ENCODE measurements at regions not wholly inside any gene's neighbourhood (a gene's known extent, or its start where the extent isn't known, plus 50 kb on each side); places are given as distances from the start of the nearest gene placed in this dataset.
A peak's percentile ranks its signal among the peaks of the same experiment; 100 is the strongest.

DNA sequence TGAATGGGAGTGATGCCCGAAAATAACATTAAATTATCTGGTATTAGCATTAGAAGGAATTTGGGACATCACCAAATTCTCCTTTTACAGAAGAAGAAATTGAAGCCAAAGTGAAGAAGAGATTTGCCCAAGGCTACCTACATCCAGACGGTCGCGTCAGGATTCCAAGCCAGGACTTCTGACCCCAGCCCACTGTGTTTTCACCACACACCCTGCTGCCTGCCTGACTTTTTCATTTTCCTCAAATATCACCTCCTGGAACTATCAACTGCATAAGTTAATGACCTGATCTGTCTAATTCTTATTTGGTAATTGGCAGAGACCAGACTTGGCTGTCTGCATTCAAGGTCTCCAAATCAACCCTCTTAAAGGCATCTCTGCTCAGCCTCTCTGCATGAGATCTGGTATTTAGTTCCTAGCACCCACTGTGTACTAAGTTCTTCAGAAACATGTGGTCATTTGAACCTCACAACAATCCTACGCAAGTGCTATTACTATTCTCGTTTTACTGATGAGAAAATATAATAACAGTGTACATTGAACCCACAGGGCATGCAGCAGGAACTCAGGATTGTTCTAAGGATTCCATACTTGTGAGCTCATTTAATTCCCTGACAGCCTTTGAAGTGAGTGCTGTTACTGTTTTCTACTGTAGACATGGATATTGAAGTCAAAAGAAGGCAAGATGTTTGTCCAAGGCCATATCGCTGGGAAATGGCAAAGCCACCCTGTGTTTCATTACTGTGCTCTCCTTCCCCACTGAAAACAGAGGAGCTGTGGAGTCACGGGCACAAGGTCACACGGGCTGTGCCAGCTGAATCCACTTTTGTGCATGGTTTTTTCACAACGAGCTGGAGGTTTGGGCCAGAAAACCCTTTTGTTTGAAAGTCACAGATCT lies 195.2 kb upstream of the C1QTNF7 start:
- DNase-seq = no peak

DNA sequence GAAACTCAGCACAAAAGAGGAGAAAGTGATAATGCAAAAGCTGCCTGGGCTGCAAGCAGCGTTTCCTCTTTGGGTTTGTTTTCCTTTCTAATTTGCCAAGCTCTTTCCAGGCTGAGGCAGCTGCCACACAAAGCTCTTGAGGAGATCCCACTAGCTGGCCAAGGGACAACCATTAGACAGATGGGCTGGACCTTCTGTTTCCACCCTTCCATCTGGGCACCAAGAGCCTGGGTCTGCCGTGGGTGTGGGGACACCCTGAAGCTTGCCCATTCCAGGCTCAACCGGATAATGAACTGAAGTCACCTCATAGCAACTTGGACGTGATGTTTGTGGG lies 194.6 kb upstream of the C1QTNF7 start:
- DNase-seq = peak; percentile 30

DNA sequence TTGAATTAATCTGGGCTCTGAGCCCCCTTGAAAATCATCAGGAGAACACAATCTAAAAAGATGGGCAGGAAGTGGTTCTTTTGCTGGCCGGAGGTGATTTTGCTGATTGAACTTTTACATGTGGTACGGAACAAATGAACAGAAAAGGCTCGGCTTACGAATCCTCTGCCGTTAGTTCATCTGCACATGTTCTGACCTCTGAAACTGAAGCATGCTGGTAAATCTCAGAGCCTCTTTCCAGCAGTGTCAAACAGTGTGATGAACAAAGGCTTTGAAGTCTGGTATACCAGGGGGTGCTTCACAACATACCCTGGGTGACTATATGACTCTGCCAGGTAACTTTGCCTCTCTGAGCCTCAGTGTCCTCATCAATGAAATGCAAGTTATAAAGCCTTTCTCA lies 194.2 kb upstream of the C1QTNF7 start:
- no peak for DNase-seq

DNA sequence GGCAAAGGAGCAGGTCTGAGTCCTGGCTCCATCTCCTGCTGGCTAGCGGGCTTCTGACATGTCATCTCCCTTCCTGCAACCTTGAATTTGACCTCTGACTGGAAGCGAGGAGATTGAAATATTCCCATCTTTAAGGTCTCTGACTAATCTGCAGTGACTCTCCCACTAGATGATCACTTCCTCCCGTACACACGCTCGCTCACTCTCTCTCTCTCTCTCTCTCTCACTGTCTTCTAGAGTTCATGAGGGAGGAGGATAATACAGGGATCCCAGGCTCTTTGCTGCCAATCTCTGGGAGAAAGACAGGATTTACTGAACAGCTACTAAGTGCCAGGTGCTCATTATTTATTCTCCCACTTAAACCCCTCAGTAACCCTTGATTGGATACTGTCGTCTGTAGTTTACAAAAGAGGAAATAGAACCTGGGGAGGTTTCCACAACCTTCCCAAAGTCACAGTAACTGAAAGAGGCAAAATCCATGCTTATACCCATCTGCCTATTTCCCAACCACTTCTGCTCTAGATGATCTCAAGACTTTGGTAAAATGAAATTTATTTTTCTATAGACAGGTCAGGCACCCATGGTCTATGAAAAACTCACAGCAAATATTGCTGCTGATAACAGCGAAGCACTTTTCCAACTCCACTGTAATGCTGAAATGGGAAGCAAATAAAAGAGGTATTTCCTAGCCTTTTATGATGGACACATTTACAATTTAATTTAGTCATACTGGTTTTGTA lies 193.5 kb upstream of the C1QTNF7 start:
- DNase-seq = no peak

DNA sequence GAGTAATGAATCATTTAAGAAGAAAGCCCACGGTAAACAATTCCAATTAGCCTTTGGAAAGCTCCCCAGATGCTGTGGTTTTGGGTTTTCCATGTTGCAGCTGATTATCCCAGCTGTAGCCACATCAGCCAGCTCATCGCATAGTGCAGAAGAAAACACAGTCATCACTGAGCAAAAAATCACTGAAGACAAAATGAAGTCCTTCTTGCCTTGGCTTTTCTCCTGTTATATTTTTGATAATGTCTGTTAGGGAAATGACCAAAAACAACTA lies 193.0 kb upstream of the C1QTNF7 start:
- no peak for DNase-seq

DNA sequence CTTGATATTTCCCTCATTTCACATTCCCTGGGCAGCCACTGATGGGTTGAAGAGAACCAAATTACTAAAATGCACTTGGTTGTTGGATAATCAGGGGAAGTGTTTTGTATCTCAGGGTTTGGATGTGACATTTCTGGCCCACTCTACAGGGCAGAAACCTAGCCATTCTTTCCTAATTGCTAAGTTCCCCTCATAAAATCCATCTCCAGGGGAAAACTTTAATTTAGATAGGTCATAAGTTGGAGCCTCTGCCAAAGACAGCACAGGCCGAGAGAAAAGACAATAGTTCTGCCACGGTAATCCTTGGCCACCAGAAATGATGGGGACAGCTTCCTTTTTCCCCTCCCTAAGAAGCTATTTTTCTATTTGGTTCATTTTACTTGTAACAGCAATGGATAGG lies 192.7 kb upstream of the C1QTNF7 start:
- DNase-seq = no peak

DNA sequence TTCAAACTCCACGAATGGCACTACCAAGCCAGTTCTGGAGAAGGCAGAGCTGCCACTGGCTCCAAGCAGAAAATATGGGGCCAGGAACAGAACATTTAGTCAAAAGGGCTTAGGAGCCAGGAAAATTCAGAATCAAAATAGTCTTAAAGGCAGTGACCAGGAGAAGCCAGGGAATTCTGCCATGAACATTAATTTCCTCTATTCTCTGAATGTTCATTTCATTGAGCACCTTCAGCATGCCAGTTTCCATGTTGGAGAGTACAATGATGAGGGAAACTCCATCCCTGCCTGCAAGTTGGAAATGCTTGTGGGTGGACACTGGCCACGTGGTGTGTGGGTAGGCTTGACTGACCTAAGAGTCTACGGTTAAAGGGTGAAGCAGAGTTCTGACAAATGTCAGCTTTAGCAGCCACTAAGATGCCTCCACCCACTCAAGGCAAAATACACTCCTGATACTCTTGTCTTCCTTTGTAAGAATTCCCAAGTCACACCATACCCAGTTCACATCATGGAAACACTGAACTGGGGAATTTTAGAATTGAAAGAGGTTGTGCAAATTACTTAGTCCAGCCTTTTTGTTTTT lies 190.1 kb upstream of the C1QTNF7 start:
- no peak for DNase-seq

DNA sequence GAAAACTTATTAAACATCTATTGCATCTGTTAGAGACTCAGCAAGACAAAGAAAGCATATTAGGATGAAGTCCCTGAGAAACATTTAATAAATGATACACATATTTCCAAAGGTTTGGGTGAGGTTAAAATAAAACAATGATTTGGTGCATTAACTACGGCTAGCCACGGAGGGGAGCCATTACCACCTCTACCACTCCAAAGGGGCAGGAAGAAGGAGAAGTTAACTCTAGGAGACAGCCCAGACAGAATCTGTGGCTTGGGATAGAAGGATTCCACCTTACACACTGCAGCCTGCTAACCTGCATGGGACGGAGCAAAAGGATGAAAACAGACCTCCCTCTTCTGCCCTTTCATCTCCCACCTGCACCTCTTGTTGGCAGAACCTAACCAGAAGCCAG lies 189.1 kb upstream of the C1QTNF7 start:
- peak; percentile 41 for DNase-seq

DNA sequence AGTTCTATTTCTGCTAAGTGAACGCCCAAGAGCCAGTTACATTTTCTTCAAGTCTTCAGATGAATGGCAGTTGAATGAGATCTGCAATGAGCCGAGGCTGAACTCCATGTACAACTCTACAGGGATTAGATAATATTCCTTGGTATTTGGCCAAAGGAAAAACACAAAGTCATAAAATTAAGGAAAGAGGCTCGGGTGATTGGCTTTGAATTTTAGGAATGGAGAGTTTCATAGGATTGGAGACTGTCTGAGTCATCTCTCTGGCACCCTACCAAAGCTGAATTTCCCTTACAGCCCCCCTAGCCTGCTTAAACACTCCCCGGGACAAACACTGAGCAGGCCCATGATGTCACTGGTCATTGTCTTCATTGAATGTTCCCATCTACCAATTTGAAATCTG lies 188.0 kb upstream of the C1QTNF7 start:
- DNase-seq = no peak

DNA sequence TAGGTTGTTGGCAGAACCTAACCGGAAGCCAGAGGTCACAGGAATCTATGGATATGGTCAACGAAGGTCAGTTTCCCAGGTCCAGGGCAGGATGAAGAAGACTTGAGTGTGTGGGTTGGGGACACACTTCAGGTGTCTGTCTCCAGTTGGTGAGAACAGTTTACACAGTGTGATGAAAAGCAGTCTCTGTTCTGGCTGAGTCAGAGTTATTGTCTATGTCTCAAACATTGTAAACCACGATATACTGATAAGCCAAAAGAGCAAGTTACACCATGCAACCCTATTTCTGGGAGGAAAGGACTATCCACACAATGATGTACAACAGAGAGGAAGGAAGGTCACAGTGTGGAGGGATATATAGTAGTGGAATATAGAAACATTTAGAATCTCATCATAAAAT lies 187.1 kb upstream of the C1QTNF7 start:
- no peak for DNase-seq

DNA sequence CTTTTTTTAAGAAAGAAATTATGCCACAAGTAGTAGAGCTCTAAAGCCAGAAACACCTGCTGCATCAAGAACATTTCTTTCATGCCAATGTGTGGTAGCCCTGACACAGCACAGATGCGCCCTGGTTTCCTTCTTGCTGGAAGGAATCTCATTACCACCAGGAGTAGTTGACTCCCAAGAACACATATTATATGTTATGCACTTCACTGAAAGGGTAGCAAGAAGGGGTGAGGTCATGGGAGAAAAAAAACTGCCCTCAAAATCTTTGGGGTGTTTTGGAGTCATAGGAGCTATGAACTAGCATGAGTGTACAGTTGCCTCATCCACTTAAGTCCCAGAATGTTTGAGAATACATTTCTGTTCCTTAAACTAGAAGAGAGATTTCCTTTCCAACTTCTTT lies 185.8 kb upstream of the C1QTNF7 start:
- no peak for DNase-seq

DNA sequence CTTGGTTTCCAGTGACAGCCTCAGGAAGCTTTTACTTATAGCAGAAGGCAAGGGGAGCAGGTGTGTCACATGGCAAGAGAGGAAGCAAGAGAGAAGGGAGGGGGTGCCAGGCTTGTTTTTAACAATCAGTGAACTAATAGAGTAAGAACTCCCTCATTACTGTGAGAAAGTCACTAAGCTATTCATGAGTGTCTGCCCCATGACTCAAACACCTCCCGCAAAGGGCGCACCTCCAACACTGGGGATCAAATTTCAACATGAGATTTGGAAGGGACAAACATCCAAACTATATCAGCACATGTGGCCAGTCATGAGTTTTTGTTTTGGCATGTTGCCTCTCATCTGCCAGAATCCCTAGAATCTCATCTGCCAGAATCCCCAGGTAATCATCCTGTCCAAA lies 183.5 kb upstream of the C1QTNF7 start:
- DNase-seq = no peak

DNA sequence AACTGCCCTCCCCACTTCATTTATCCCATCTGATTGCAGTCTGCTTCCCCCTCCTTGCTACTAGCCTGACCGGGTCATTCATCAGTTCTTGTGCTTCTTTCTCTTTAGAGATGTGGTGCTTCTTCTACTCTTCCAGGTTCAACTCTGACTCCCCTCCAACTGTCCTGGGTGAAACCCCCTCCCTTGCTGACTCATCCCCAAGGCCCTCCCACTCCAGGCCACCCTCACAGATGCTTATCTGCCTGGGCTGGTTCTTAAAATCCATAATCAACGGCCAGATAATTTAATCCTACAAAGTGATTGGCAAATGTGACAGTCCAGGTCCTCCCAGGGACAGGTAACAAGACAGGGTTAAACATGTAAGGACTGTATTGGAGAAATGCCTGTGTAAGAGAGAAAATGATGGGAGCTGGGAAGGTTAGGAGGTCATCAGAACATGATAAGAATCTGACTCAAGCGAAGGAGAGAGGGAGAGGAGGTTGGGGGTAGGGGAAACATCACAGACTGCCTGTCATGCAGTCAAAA lies 182.8 kb upstream of the C1QTNF7 start:
- DNase-seq = no peak

DNA sequence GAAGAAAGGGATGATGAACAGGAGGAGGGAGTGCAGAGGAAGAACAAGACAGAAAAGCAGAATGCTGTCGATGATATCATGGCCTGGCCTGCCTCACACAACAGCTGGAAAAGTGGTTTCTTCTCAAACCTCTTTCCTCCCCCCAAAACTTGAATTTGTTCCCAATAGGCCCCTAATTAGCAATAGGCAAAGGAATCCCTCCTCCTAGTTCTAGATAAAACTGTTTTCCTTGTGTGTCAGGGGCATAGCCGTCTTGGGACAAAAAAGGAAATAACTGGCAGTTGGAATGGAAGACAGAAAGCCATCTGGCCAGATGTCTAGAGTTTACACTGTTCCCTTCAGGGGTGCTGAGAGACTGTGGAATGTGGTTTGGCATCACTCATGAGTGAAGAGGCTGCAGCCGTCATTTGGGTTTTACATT lies 177.8 kb upstream of the C1QTNF7 start:
- DNase-seq = no peak

DNA sequence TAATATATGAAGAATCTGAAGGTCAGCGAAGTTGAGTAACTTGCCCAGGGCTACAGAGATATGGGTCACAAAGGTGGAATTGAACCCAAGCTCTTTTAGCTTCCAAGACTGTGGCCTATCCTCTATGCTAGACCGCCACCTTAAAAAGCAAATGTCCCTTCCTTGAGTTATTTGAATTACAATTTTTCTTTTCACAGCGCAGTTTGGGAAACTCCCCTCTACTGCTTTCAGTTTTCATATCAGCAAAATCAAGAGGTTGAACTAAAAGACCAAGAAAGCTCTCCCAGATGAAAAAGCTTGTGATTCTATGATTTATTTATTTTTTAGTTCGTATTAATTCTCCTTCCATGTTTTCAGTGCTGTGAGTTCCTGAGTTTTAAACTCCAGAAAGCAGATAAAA lies 174.5 kb upstream of the C1QTNF7 start:
- DNase-seq = no peak

DNA sequence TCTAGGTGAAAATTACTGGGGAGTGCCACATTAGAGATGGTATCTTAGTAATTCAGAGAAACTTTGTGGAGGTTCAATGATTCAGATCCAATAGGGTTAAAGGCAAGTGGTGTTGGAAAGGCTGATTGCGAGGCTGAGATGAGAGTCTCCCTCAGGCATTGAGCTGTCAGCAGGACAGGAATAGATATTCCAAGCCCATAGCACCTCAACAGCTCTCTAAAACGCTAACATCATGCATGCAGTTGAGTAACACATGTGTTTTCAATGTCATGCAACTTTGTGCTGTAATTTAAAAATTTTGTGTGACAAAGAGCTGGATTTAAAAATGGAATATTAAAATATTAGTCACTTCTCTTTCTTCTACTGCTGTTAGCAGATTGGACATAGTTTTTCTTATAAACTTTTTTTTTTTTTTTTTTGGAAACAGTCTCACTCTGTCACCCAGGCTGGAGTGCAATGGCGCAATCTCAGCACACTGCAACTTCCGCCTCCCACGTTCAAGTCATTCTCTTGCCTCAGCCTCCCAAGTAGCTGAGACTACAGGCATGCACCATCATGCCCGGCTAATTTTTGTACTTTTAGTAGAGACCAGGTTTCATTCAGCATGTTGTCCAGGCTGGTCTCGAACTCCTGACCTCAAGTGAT lies 173.5 kb upstream of the C1QTNF7 start:
- no peak for DNase-seq

DNA sequence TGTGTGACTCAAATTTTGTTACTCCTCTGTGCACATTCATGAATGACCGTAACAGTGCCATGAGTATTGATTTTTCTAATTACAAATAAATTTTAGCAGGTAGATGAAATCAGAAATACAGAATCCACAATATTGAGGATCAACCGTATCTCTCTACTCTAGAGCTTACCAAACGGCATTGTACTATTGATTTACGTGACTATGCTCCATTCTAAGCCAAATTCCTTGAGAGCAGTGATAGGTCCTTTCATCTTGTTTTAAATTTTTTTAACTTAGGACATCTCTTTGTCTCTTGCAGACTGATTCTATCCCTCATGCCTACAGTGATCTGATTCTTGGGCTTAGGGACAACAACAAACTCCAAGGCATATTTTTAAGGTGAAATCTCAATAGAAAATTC lies 172.3 kb upstream of the C1QTNF7 start:
- no peak for DNase-seq

DNA sequence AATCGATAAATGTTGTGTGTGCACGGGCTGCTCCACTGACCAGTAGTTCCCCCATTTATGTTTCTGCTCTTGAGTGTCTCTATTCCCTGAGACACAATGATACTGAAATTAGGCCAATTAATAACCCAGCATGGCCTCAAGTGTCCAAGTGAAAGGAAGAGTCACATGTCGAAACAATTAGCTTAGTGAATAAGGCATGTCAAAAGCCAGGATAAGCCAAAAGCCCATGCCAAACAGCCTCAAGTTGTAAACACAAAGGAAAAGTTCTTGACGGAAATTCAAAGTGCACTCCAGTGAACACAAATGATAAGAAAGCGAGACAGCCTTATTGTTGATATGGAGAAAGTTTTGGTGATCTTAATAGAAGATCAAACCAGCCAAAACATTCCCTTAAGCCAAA lies 167.1 kb upstream of the C1QTNF7 start:
- DNase-seq = no peak

DNA sequence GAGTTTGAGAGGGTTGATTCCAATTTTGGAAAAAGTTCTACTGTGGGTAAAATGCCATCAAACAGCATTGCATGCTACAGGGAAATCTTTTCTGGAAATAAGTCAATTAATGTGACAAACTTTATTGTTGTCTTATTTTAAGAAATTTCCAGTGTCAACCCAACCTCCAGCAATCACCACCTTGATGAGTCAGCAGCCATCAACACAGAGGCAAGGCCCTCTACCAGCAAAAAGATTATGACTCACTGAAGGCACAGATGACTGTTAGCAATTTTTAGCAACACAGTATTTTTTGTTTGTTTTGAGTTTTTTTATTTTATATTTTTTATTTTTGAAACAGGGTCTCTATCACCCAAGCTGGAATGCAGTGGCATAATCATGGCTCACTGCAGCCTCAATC lies 165.4 kb upstream of the C1QTNF7 start:
- DNase-seq = no peak

DNA sequence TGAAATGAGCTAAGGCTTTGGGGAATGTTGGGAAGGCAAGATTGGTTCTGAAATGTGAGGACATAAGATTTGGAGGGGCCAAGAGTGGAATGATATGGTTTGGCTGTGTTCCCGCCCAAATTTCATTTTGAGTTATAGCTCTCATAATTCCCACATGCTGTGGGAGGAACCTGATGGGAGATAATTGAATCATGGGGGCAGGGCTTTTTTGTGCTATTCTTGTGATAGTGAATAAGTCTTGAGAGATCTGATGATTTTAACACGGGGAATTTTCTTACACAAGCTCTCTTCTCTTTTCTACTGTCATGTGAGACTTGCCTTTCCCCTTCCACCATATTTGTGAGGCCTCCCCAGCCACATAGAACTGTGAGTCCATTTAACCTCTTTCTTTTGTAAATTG lies 157.6 kb upstream of the C1QTNF7 start:
- no peak for DNase-seq

DNA sequence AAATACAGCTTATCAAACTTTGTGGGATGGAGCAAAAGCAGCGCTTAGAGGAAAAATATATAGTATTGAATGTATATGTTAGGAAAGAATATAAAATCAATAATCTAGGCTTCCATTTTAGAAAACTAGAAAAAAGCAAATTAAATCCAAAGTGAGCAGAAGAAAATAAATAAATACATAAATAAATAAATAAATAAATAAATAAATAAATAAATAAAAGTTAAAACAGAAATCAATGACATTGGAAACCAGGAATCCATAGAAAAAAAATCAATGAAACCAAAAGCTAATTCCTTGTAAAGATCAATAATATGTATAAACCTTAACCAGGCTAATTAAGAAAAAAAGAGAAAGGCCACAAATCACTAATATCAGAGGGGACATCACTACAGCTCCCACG lies 141.8 kb upstream of the C1QTNF7 start:
- DNase-seq = no peak

DNA sequence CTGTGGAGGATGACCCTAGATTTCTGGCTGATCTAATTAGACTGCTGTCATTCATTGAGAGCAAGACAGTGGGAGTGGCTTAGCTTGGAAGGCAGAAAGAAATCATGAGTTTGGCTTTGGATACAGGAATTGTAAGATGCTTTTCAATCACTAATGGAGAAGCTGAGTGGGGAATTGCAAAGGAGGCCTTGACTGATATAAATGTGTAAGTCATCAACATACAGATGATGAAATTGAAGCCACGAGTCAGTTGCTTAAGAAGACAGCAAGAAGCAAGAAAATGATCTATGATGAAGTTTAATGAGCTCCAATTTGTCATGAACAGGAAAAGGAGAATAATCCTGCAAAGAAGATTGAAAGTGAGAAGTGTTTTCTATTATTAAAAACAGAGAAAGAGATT lies 136.7 kb upstream of the C1QTNF7 start:
- no peak for DNase-seq

DNA sequence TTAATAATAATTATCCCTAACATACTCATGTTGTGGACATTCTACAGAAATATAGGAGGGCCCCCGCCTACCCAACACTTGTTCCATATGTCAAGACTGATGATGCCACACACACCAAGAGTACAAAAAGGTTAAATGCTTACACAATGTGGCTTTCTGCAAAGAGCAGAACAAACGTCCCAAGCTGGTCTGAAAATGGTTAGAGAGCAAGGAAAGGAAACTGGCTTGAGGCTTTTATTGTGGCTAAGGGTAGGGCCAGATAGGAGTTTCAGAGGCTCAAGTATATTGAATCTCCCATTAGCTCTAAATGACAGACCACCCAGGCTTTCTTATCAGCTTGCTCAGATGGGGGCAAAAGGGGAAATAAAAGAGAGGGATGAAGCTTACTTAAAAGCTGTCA lies 134.1 kb upstream of the C1QTNF7 start:
- DNase-seq = no peak

DNA sequence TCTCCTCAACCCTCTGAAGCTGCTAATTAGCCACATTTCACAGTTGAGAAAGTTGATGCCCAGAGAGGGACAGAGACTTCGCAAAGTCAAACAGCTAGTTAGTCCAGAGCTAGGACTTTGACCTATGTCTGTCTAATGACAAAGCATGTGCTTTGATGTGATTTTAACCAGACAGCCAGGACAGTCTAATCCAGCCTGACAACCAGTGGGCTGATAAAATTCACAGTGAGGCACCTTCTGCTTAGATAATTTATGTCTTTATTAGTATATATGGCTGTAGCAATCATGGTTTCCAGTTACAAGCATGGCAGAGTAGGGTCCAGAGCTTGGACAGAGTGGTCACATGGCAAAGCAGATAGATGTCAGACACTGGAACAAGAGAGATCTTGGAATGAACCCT lies 133.6 kb upstream of the C1QTNF7 start:
- DNase-seq = no peak
